ENCODE measurements at regions not wholly inside any gene's neighbourhood (a gene's known extent, or its start where the extent isn't known, plus 50 kb on each side); places are given as distances from the start of the nearest gene placed in this dataset.

- ATAC-seq (no peak), DNase-seq (ENCODE audit: low read depth, low spot score) (no peak)
- BruUV-seq (replicated peaks), result no TSS peak
- POLR2A ChIA-PET, result no interaction called here
- H3K4me1 ChIP-seq (ENCODE audit: control insufficient read depth, insufficient read depth, low read length), result no peaks in the 10 kb centered on the region
- CTCF ChIA-PET, result no interaction called here
- H3K27me3 ChIP-seq (ENCODE audit: control insufficient read depth, insufficient read depth, low read length), result no peaks in the 10 kb centered on the region
- in situ Hi-C loops (cut with HindIII; ENCODE audit: low pct_unique_long_range_greater_than_20kb, low sequenced_read_pairs), result no loop called here
- TF ChIP-seq POLR2AphosphoS5 (IDR thresholded peaks at IDR 0.05; ENCODE audit: low read depth, low read length) (no peak), SIN3A (IDR thresholded peaks at IDR 0.05; ENCODE audit: borderline replicate concordance, insufficient read depth, low read depth, low read length) (no peak), TCF7L2 (IDR thresholded peaks at IDR 0.05; ENCODE audit: low read depth, low read length) (no peak), CTCF (IDR thresholded peaks at IDR 0.05) (no peak), REST (IDR thresholded peaks at IDR 0.05; ENCODE audit: insufficient read depth in 1 of 2, low read depth in 2 of 2, low read length in 1 of 2) (no peak)
- no peaks in the 10 kb centered on the region for H3K36me3 ChIP-seq (ENCODE audit: control insufficient read depth, insufficient read depth, low read length)
- intact Hi-C loops (cut with micrococcal nuclease; ENCODE audit: unreplicated experiment), result no loop called here
- no peak overlapping the region for H3K4me3 ChIP-seq (ENCODE audit: low read depth in 2 of 2, low read length in 2 of 2)
- no peaks in the 10 kb centered on the region for H3K9me3 ChIP-seq (ENCODE audit: control insufficient read depth, insufficient read depth, low read depth, low read length)
- H3K27ac ChIP-seq (ENCODE audit: low read length), result no peak overlapping the region
Observed at GRCh38 chr6:81906041-81906440, 153.6 kb upstream of the TENT5A start.

- DNase-seq (ENCODE audit: low read depth, low spot score) (no peak), ATAC-seq (no peak)
- no peaks in the 10 kb centered on the region for H3K9me3 ChIP-seq (ENCODE audit: control insufficient read depth, insufficient read depth, low read depth, low read length)
- no peak overlapping the region for H3K27ac ChIP-seq (ENCODE audit: low read length)
- no peaks in the 10 kb centered on the region for H3K27me3 ChIP-seq (ENCODE audit: control insufficient read depth, insufficient read depth, low read length)
- TF ChIP-seq POLR2AphosphoS5 (IDR thresholded peaks at IDR 0.05; ENCODE audit: low read depth, low read length) (no peak), CTCF (IDR thresholded peaks at IDR 0.05) (no peak), TCF7L2 (IDR thresholded peaks at IDR 0.05; ENCODE audit: low read depth, low read length) (no peak), REST (IDR thresholded peaks at IDR 0.05; ENCODE audit: insufficient read depth in 1 of 2, low read depth in 2 of 2, low read length in 1 of 2) (no peak), SIN3A (IDR thresholded peaks at IDR 0.05; ENCODE audit: borderline replicate concordance, insufficient read depth, low read depth, low read length) (no peak)
- POLR2A ChIA-PET, result no interaction called here
- H3K4me3 ChIP-seq (ENCODE audit: low read depth in 2 of 2, low read length in 2 of 2), result no peak overlapping the region
- CTCF ChIA-PET, result no interaction called here
- no TSS peak for BruUV-seq (replicated peaks)
- in situ Hi-C loops (cut with HindIII; ENCODE audit: low pct_unique_long_range_greater_than_20kb, low sequenced_read_pairs), result no loop called here
- H3K36me3 ChIP-seq (ENCODE audit: control insufficient read depth, insufficient read depth, low read length), result no peaks in the 10 kb centered on the region
- intact Hi-C loops (cut with micrococcal nuclease; ENCODE audit: unreplicated experiment), result no loop called here
- no peaks in the 10 kb centered on the region for H3K4me1 ChIP-seq (ENCODE audit: control insufficient read depth, insufficient read depth, low read length)
Observed at GRCh38 chr6:81901551-81901966, 149.1 kb upstream of the TENT5A start.

All from Panc1 (cell line).